HG02840 (cell line): ENCODE measurements at regions not wholly inside any gene's neighbourhood (a gene's known extent, or its start where the extent isn't known, plus 50 kb on each side); places are given as distances from the start of the nearest gene placed in this dataset.

ENCODE experiments used
- ATAC-seq: cut with Tn5 transposase; IDR thresholded peaks from one replicate; pipeline ENCODE4 v1.9.1; 2021; ENCODE audit warnings: mild to moderate bottlenecking, moderate library complexity, moderate number of reproducible peaks; ENCODE audit not compliant: unreplicated experiment, low FRiP score

- no peak for ATAC-seq
Observed at GRCh38 chr5:56499491-56499890, 266.4 kb upstream of the ANKRD55 start.

GRCh38 chr5:56498759-56499395, 265.7 kb upstream of the ANKRD55 start:
- no peak for ATAC-seq

- no peak for ATAC-seq
Observed at GRCh38 chr5:56496581-56497063, 263.5 kb upstream of the ANKRD55 start.

- no peak for ATAC-seq
Observed at GRCh38 chr5:56494300-56494731, 261.2 kb upstream of the ANKRD55 start.

- ATAC-seq: no peak
Observed at GRCh38 chr5:56493766-56494165, 260.6 kb upstream of the ANKRD55 start.

- no peak for ATAC-seq
Observed at GRCh38 chr5:56493308-56493707, 260.2 kb upstream of the ANKRD55 start.

GRCh38 chr5:56492812-56493211, 259.7 kb upstream of the ANKRD55 start:
- ATAC-seq: no peak

- ATAC-seq: no peak
Observed at GRCh38 chr5:56490971-56491468, 257.9 kb upstream of the ANKRD55 start.

GRCh38 chr5:56489272-56489671, 256.1 kb upstream of the ANKRD55 start:
- no peak for ATAC-seq

GRCh38 chr5:56487528-56488115, 254.5 kb upstream of the ANKRD55 start:
- no peak for ATAC-seq

- no peak for ATAC-seq
Observed at GRCh38 chr5:56482363-56482762, 249.2 kb upstream of the ANKRD55 start.

GRCh38 chr5:56481428-56482357, 248.6 kb upstream of the ANKRD55 start:
- no peak for ATAC-seq

- no peak for ATAC-seq
Observed at GRCh38 chr5:56480705-56481427, 247.7 kb upstream of the ANKRD55 start.

- no peak for ATAC-seq
Observed at GRCh38 chr5:56480078-56480704, 247.1 kb upstream of the ANKRD55 start.

- ATAC-seq: no peak
Observed at GRCh38 chr5:56479696-56480077, 246.6 kb upstream of the ANKRD55 start.

GRCh38 chr5:56479126-56479525, 246.0 kb upstream of the ANKRD55 start:
- no peak for ATAC-seq

- no peak for ATAC-seq
Observed at GRCh38 chr5:56478062-56478461, 244.9 kb upstream of the ANKRD55 start.

- ATAC-seq: no peak
Observed at GRCh38 chr5:56476487-56476856, 243.3 kb upstream of the ANKRD55 start.

- ATAC-seq: no peak
Observed at GRCh38 chr5:56475689-56476486, 242.8 kb upstream of the ANKRD55 start.
